OCI-LY3 (cell line): ENCODE measurements at regions not wholly inside any gene's neighbourhood (a gene's known extent, or its start where the extent isn't known, plus 50 kb on each side); places are given as distances from the start of the nearest gene placed in this dataset.

Experiments
- CTCF ChIP-seq: fragments of 200-600, 300-600 bp; sonication (generic); IDR thresholded peaks from 2 replicates; pipeline ENCODE4 v1.5.1; 2014; ENCODE audit warnings: antibody characterized with exemption, low read length, low read depth
- EZH2phosphoT487 ChIP-seq: fragments of 200-600 bp; shearing (Covaris generic); IDR thresholded peaks from 2 replicates; pipeline ENCODE4 v1.6.1; 2018; ENCODE audit warnings: antibody characterized with exemption, mixed run types, low read depth

DNA sequence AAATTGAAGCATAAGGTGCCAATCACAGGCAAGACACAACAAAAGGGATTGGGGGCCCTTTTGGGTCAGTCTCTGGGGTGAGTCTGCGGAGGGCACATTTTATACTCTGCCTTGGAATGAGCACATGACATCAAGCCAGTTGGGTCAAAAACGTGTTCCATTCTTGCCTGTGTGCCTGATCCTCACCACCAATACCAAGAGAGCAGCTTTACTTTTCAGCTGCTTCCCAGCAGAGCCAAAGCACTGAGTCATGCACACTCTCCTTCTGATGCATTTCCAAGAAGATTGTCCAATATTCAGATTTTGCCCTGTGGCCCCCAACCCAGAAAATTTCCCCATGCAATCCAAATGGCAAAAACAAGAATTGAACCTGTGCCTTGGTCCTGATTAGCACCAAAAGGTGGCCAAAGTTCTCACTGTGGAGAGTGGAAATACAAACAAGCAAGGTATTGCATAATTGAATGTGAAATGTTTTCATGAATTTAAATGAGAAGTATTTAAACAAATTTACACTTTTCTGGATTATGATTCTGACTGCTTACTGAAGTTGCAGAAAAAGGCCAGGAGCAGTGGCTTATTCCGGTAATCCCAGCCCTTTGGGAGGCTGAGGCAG lies 217.8 kb upstream of the SOX9 start:
- no peak for TF ChIP-seq CTCF
- no peak for TF ChIP-seq EZH2phosphoT487
